ENCODE measurements at regions not wholly inside any gene's neighbourhood (a gene's known extent, or its start where the extent isn't known, plus 50 kb on each side); places are given as distances from the start of the nearest gene placed in this dataset.

DNA sequence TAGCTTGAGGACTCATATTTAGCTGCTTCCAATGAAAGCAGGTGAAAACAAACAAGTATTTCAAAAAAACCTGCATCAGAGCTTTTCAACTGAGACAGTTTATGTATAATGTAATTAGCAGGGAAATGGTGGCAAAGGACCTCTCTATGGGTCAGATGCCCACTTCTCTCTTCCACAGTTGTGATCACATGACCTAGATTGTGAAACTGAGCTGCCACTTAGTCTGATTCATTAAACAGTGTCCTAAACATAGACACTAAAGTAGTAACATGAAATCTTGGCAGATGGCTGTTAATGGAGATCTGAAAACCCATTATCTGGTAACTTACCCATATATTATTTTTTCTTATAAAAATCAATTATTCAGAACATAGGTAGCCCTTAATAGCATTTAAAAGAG is 663.6 kb upstream of the RIOK2 start:
- TF ChIP-seq, protein P1, sequence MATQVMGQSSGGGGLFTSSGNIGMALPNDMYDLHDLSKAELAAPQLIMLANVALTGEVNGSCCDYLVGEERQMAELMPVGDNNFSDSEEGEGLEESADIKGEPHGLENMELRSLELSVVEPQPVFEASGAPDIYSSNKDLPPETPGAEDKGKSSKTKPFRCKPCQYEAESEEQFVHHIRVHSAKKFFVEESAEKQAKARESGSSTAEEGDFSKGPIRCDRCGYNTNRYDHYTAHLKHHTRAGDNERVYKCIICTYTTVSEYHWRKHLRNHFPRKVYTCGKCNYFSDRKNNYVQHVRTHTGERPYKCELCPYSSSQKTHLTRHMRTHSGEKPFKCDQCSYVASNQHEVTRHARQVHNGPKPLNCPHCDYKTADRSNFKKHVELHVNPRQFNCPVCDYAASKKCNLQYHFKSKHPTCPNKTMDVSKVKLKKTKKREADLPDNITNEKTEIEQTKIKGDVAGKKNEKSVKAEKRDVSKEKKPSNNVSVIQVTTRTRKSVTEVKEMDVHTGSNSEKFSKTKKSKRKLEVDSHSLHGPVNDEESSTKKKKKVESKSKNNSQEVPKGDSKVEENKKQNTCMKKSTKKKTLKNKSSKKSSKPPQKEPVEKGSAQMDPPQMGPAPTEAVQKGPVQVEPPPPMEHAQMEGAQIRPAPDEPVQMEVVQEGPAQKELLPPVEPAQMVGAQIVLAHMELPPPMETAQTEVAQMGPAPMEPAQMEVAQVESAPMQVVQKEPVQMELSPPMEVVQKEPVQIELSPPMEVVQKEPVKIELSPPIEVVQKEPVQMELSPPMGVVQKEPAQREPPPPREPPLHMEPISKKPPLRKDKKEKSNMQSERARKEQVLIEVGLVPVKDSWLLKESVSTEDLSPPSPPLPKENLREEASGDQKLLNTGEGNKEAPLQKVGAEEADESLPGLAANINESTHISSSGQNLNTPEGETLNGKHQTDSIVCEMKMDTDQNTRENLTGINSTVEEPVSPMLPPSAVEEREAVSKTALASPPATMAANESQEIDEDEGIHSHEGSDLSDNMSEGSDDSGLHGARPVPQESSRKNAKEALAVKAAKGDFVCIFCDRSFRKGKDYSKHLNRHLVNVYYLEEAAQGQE (IDR thresholded peaks at IDR 0.05; ENCODE audit: insufficient read depth in 1 of 2, low read depth in 2 of 2, low read length in 2 of 2): no peak
- TF ChIP-seq TAF1 (IDR thresholded peaks at IDR 0.05; ENCODE audit: borderline replicate concordance, insufficient read depth, low read length) (no peak), FOXP2 (optimal IDR thresholded peaks at IDR 0.05; ENCODE audit: borderline replicate concordance, extremely low read depth, extremely low read length, insufficient read depth) (no peak), POLR2AphosphoS5 (IDR thresholded peaks at IDR 0.05; ENCODE audit: low read depth, low read length) (no peak), SIN3A (IDR thresholded peaks at IDR 0.05; ENCODE audit: borderline replicate concordance, insufficient read depth, low read length) (no peak)

GRCh38 chr5:97847920-97848631 is 665.0 kb upstream of the RIOK2 start:
- TF ChIP-seq, protein P1 (IDR thresholded peaks at IDR 0.05; ENCODE audit: insufficient read depth in 1 of 2, low read depth in 2 of 2, low read length in 2 of 2): no peak
- no peak for TF ChIP-seq TAF1 (IDR thresholded peaks at IDR 0.05; ENCODE audit: borderline replicate concordance, insufficient read depth, low read length)
- no peak for TF ChIP-seq SIN3A (IDR thresholded peaks at IDR 0.05; ENCODE audit: borderline replicate concordance, insufficient read depth, low read length)
- no peak for TF ChIP-seq FOXP2 (optimal IDR thresholded peaks at IDR 0.05; ENCODE audit: borderline replicate concordance, extremely low read depth, extremely low read length, insufficient read depth)
- TF ChIP-seq POLR2AphosphoS5 (IDR thresholded peaks at IDR 0.05; ENCODE audit: low read depth, low read length): no peak

GRCh38 chr5:97851036-97851435 is 668.0 kb upstream of the RIOK2 start:
- no peak for TF ChIP-seq FOXP2 (optimal IDR thresholded peaks at IDR 0.05; ENCODE audit: borderline replicate concordance, extremely low read depth, extremely low read length, insufficient read depth)
- TF ChIP-seq, protein P1 (IDR thresholded peaks at IDR 0.05; ENCODE audit: insufficient read depth in 1 of 2, low read depth in 2 of 2, low read length in 2 of 2): no peak
- no peak for TF ChIP-seq POLR2AphosphoS5 (IDR thresholded peaks at IDR 0.05; ENCODE audit: low read depth, low read length)
- TF ChIP-seq TAF1 (IDR thresholded peaks at IDR 0.05; ENCODE audit: borderline replicate concordance, insufficient read depth, low read length): no peak
- no peak for TF ChIP-seq SIN3A (IDR thresholded peaks at IDR 0.05; ENCODE audit: borderline replicate concordance, insufficient read depth, low read length)

DNA sequence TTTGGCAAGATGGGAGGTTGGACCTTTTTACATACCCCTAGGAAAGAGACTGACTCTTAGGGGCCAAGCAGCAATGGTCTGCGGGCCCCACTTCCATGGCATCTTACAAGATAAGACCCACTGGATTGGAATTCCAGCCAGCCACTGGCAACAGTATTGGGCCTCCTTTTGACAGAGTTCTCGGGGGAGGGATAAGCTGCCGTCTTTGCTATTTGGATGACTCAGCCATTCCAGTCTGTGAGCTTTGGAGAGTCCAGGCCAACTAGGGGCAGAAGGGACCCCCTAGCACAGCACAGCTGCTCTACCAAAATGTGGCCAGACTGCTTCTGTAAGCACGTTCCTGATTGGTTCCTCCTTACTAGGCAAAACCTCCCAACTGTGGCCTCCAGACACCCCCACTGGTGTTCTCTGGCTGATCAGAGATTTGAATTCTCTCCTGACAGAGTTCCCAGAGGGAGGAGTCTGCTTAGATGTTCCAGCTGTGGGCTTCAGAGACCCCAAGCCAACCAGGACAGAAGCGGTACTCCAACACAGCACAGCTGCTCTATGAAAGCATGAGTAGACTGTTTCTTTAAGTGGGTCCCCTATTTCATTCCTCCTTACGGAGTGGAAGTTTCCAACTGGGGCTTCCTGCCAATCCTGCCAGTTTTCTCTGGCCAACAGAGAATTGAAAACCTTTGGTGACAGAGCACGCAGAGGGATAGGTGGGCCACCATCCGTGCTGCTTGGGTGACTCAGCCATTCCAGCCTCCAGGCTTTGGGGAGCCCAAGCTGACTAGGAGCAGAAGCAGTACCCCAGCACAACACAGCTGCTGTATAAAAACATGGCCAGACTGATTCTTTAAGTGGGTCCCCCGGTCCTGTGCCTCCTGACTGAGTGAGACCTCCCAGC is 672.1 kb upstream of the RIOK2 start:
- TF ChIP-seq TAF1 (IDR thresholded peaks at IDR 0.05; ENCODE audit: borderline replicate concordance, insufficient read depth, low read length): no peak
- TF ChIP-seq FOXP2 (optimal IDR thresholded peaks at IDR 0.05; ENCODE audit: borderline replicate concordance, extremely low read depth, extremely low read length, insufficient read depth): no peak
- TF ChIP-seq SIN3A (IDR thresholded peaks at IDR 0.05; ENCODE audit: borderline replicate concordance, insufficient read depth, low read length): no peak
- TF ChIP-seq, protein P1 (IDR thresholded peaks at IDR 0.05; ENCODE audit: insufficient read depth in 1 of 2, low read depth in 2 of 2, low read length in 2 of 2): no peak
- TF ChIP-seq POLR2AphosphoS5 (IDR thresholded peaks at IDR 0.05; ENCODE audit: low read depth, low read length): no peak
